GM23338 (cell line): ENCODE measurements at regions not wholly inside any gene's neighbourhood (a gene's known extent, or its start where the extent isn't known, plus 50 kb on each side); places are given as distances from the start of the nearest gene placed in this dataset.

Source experiments
- ATAC-seq: fragments of 200-7000 bp; cut with Tn5 transposase; 3 replicates; pipeline ENCODE4 v1.9.1; 2020
- DNase-seq: peaks from one replicate; pipeline ENCODE4 v3.0.0-alpha.2; 2015; ENCODE audit warnings: low spot score
- H2AFZ ChIP-seq: fragments of 200-600 bp; sonication (generic); 2 replicates; pipeline ENCODE4 v1.8.0; 2016; ENCODE audit warnings: antibody characterized with exemption, mild to moderate bottlenecking, moderate library complexity
- H3F3A ChIP-seq: fragments of 200-600 bp; sonication (generic); replicated peaks from 2 replicates; pipeline ENCODE4 v1.8.0; 2017; ENCODE audit warnings: antibody characterized with exemption, mixed run types, low read depth
- H3K27ac ChIP-seq: fragments of 200-600 bp; sonication (generic); 2 replicates; pipeline ENCODE4 v1.6.1; 2016; ENCODE audit warnings: low read depth
- H3K27me3 ChIP-seq: fragments of 200-600 bp; sonication (generic); 2 replicates; pipeline ENCODE4 v1.8.0; 2016; ENCODE audit warnings: mild to moderate bottlenecking, mixed run types, moderate library complexity; ENCODE audit not compliant: insufficient read depth
- H3K36me3 ChIP-seq: fragments of 200-600 bp; sonication (generic); 2 replicates; pipeline ENCODE4 v1.8.0; 2016; ENCODE audit warnings: mild to moderate bottlenecking; ENCODE audit not compliant: insufficient read depth
- H3K4me1 ChIP-seq: fragments of 200-600 bp; sonication (generic); 2 replicates; pipeline ENCODE4 v1.8.0; 2016; ENCODE audit warnings: mild to moderate bottlenecking, moderate library complexity; ENCODE audit not compliant: insufficient read depth
- H3K4me2 ChIP-seq: fragments of 200-600 bp; sonication (generic); 2 replicates; pipeline ENCODE4 v1.7.1; 2017; ENCODE audit warnings: mixed run types
- H3K4me3 ChIP-seq: fragments of 200-600 bp; sonication (generic); 2 replicates; pipeline ENCODE4 v1.6.1; 2016; ENCODE audit warnings: mixed run types
- H3K79me2 ChIP-seq: fragments of 200-600 bp; sonication (generic); replicated peaks from 2 replicates; pipeline ENCODE4 v1.8.0; 2017; ENCODE audit warnings: mild to moderate bottlenecking; ENCODE audit not compliant: insufficient read depth
- H3K9me2 ChIP-seq: fragments of 200-600 bp; sonication (generic); 2 replicates; pipeline ENCODE4 v1.8.0; 2017; ENCODE audit not compliant: insufficient read depth
- H4K20me1 ChIP-seq: fragments of 200-600 bp; sonication (generic); replicated peaks from 2 replicates; pipeline ENCODE4 v1.8.0; 2017; ENCODE audit warnings: mild to moderate bottlenecking; ENCODE audit not compliant: insufficient read depth
- H3K27ac Mint-ChIP-seq: 2 replicates; pipeline ENCODE4 v1.8.0; 2020; ENCODE audit warnings: inconsistent platforms, mild to moderate bottlenecking, moderate library complexity, mixed read lengths
- H3K27me3 Mint-ChIP-seq: 3 replicates; pipeline ENCODE4 v1.8.0; 2022; ENCODE audit warnings: low read depth, mild to moderate bottlenecking, moderate library complexity, mixed read lengths, inconsistent platforms; ENCODE audit not compliant: insufficient read depth, poor library complexity
- H3K36me3 Mint-ChIP-seq: 3 replicates; pipeline ENCODE4 v1.8.0; 2021; ENCODE audit warnings: low read depth, mild to moderate bottlenecking, inconsistent platforms, moderate library complexity, mixed read lengths
- H3K4me1 Mint-ChIP-seq: 3 replicates; pipeline ENCODE4 v1.8.0; 2020; ENCODE audit warnings: mild to moderate bottlenecking, inconsistent platforms, mixed read lengths
- H3K4me3 Mint-ChIP-seq: 3 replicates; pipeline ENCODE4 v1.8.0; 2021; ENCODE audit warnings: moderate library complexity, mild to moderate bottlenecking, inconsistent platforms, mixed read lengths
- H3K9me3 Mint-ChIP-seq: 3 replicates; pipeline ENCODE4 v1.8.0; 2020; ENCODE audit warnings: moderate library complexity, mild to moderate bottlenecking, inconsistent platforms, mixed read lengths
- CREB1 ChIP-seq: fragments of 250-450 bp; sonication (Bioruptor Pico); IDR thresholded peaks from 2 replicates; pipeline ENCODE4 v1.5.0; 2020; ENCODE audit warnings: low read depth, mild to moderate bottlenecking, moderate library complexity
- CTCF ChIP-seq, 2 experiments: fragments of 200-600 bp in 1 of 2; sonication (generic) in 1 of 2; conservative IDR thresholded peaks; 2 replicates each; pipeline versions ENCODE4 v1.5.1 to v1.6.1; 2016 to 2017; ENCODE audit warnings: antibody characterized with exemption in 2 of 2, low read depth in 2 of 2, mild to moderate bottlenecking in 2 of 2, moderate library complexity in 1 of 2
- ETS1 ChIP-seq: IDR thresholded peaks from 2 replicates; pipeline ENCODE4 v1.6.1; 2016; ENCODE audit warnings: antibody characterized with exemption
- EZH2 ChIP-seq: fragments of 200-600 bp; sonication (generic); IDR thresholded peaks from one replicate; pipeline ENCODE4 v1.8.0; 2017; ENCODE audit warnings: antibody characterized with exemption, mild to moderate bottlenecking, low read depth; ENCODE audit not compliant: unreplicated experiment
- EZH2phosphoT487 ChIP-seq: fragments of 200-600 bp; sonication (generic); IDR thresholded peaks from one replicate; pipeline ENCODE4 v1.8.1; 2018; ENCODE audit warnings: antibody characterized with exemption; ENCODE audit not compliant: unreplicated experiment
- JUNB ChIP-seq: IDR thresholded peaks from one replicate; pipeline ENCODE4 v1.6.1; 2016; ENCODE audit warnings: antibody characterized with exemption; ENCODE audit not compliant: unreplicated experiment
- NANOG ChIP-seq: IDR thresholded peaks from 2 replicates; pipeline ENCODE4 v1.6.1; 2016; ENCODE audit warnings: antibody characterized with exemption, borderline replicate concordance
- POLR2AphosphoS5 ChIP-seq: IDR thresholded peaks from 2 replicates; pipeline ENCODE4 v1.6.1; 2016; ENCODE audit warnings: antibody characterized with exemption, low read depth
- REST ChIP-seq: IDR thresholded peaks from one replicate; pipeline ENCODE4 v1.6.1; 2018; ENCODE audit warnings: antibody characterized with exemption; ENCODE audit not compliant: unreplicated experiment
- STAT1 ChIP-seq: IDR thresholded peaks from one replicate; pipeline ENCODE4 v1.6.1; 2016; ENCODE audit warnings: antibody characterized with exemption; ENCODE audit not compliant: unreplicated experiment
- ZNF114 ChIP-seq: fragments of 250-450 bp; sonication (Bioruptor Pico); IDR thresholded peaks from 2 replicates; pipeline ENCODE4 v1.5.0; 2020; ENCODE audit warnings: mild to moderate bottlenecking, moderate library complexity
- ZNF331 ChIP-seq: fragments of 250-450 bp; sonication (Bioruptor Pico); IDR thresholded peaks from 2 replicates; pipeline ENCODE4 v1.5.0; 2020; ENCODE audit warnings: low read depth, mild to moderate bottlenecking, moderate library complexity
- ZNF462 ChIP-seq: fragments of 250-450 bp; sonication (Bioruptor Pico); IDR thresholded peaks from 2 replicates; pipeline ENCODE4 v1.5.0; 2020; ENCODE audit warnings: mild to moderate bottlenecking, moderate library complexity

- H3K27me3 Mint-ChIP-seq: peaks cover 6% of the 10 kb centered on the region
- H2AFZ ChIP-seq: no peak overlapping the region
- peaks cover 16% of the 10 kb centered on the region for H3K9me3 Mint-ChIP-seq
- no peaks in the 10 kb centered on the region for H3F3A ChIP-seq
- no peak overlapping the region for H3K4me2 ChIP-seq
- TF ChIP-seq ZNF462 (CRISPR knock-in tag) (no peak), ZNF114 (CRISPR knock-in tag) (no peak), NANOG (no peak), JUNB (no peak), CTCF (conservative IDR thresholded peaks at IDR 0.05; ENCODE audit: low read depth in 2 of 2) (no peak), ETS1 (no peak), STAT1 (no peak), EZH2phosphoT487 (no peak), ZNF331 (no peak), REST (no peak), CREB1 (no peak), EZH2 (no peak), POLR2AphosphoS5 (no peak)
- H3K4me3 ChIP-seq: no peak overlapping the region
- H3K79me2 ChIP-seq: no peaks in the 10 kb centered on the region
- H3K4me1 ChIP-seq: no peaks in the 10 kb centered on the region
- no peak overlapping the region for H3K4me3 Mint-ChIP-seq
- DNase-seq (no peak), ATAC-seq (no peak)
- no peak overlapping the region for H3K27ac Mint-ChIP-seq
- peaks cover 6% of the 10 kb centered on the region for H3K36me3 Mint-ChIP-seq
- no peak overlapping the region for H3K27ac ChIP-seq
- peaks cover 5% of the 10 kb centered on the region for H3K9me2 ChIP-seq
- H3K27me3 ChIP-seq: no peaks in the 10 kb centered on the region
- peaks cover 21% of the 10 kb centered on the region for H3K4me1 Mint-ChIP-seq
- no peaks in the 10 kb centered on the region for H4K20me1 ChIP-seq
- H3K36me3 ChIP-seq: no peaks in the 10 kb centered on the region
Observed at GRCh38 chr16:86410081-86410480, 100.2 kb upstream of the FOXF1 start.
